Erythroblast (primary cell): ENCODE measurements at regions not wholly inside any gene's neighbourhood (a gene's known extent, or its start where the extent isn't known, plus 50 kb on each side); places are given as distances from the start of the nearest gene placed in this dataset.

Source experiments
- GATA1 ChIP-seq: IDR thresholded peaks from 2 replicates; pipeline ENCODE4 v1.6.1; 2011; ENCODE audit warnings: low read depth, mild to moderate bottlenecking, control low read depth, low read length, moderate library complexity
- POLR2A ChIP-seq: IDR thresholded peaks from 2 replicates; pipeline ENCODE4 v1.6.1; 2011; ENCODE audit warnings: mild to moderate bottlenecking, low read length

DNA sequence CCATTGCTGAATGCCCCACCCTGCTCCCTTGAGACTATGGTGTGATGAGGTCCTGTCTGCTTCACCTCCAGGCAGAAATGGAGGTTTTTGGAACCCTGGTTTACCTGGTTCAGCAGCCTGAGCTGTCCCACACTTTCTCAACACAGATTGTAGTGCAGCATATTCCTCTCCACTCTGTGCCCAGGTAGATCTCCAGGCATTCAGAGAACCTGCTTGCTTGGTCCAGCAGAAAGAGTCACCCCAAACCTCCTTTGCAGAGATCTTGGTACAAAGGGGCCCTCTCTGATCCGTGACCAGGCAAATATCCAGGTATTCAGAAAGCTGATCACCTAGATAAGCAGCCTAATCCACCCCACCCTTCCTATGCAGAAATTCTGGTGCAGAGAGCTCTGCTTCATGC lies 1288.2 kb upstream of the CRIM1 start:
- no peak for TF ChIP-seq POLR2A
- TF ChIP-seq GATA1, result no peak
